Retinal pigment epithelial cell (primary cell): ENCODE measurements at regions not wholly inside any gene's neighbourhood (a gene's known extent, or its start where the extent isn't known, plus 50 kb on each side); places are given as distances from the start of the nearest gene placed in this dataset.

Experiments
- DNase-seq: peaks from one replicate; pipeline ENCODE4 v3.0.0-alpha.2; 2010; ENCODE audit warnings: low read depth
- H3K4me3 ChIP-seq: 2 replicates; pipeline ENCODE4 v1.5.1; 2011; ENCODE audit warnings: mild to moderate bottlenecking, low read length, control low read depth, moderate library complexity
- TF ChIP-seq, protein P1 (sequence below): conservative IDR thresholded peaks from 2 replicates; pipeline ENCODE4 v1.5.1; 2011; ENCODE audit warnings: low read depth, low read length, control low read depth, inconsistent platforms

DNA sequence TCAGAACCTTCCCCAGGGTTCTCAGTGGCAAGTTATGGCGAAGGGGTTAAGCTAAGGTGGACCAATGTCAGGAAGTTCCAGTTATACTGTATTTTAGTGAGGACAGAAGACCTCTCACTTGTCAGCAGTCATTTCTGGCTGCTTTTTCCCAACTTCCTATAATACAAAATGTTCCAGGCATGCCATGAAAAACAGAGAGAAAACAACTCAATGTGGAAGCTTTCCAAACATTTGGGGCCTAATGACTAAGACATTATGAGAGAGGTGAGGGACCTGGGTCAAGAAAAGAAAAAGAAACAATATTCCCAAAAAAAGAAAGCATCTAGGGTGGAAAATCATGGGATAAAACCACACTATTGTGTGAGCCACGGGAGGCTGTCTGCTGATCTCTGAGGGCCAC, 99.9 kb upstream of the MAP3K4 start:
- DNase-seq, result no peak
- TF ChIP-seq, protein P1, sequence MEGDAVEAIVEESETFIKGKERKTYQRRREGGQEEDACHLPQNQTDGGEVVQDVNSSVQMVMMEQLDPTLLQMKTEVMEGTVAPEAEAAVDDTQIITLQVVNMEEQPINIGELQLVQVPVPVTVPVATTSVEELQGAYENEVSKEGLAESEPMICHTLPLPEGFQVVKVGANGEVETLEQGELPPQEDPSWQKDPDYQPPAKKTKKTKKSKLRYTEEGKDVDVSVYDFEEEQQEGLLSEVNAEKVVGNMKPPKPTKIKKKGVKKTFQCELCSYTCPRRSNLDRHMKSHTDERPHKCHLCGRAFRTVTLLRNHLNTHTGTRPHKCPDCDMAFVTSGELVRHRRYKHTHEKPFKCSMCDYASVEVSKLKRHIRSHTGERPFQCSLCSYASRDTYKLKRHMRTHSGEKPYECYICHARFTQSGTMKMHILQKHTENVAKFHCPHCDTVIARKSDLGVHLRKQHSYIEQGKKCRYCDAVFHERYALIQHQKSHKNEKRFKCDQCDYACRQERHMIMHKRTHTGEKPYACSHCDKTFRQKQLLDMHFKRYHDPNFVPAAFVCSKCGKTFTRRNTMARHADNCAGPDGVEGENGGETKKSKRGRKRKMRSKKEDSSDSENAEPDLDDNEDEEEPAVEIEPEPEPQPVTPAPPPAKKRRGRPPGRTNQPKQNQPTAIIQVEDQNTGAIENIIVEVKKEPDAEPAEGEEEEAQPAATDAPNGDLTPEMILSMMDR, result no peak
- H3K4me3 ChIP-seq, result no peak overlapping the region

DNA sequence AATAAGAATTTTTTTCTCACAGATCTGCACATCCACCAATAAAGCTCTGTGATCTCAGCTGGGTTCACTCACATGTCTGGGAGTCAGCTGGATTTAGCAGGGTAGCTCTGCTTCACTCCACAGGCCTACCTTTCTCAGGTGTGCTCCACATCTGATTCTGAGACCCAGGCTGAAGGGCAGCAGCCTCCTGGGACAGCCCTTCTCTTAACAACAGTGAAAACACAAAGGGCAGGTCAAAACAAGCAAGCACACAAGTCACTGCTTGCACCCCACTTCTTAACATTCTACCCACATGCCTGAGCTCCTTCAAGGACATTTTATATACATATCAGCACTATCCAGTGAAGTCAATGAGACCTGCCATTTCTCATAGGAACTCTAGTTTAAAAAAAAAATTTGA, 96.0 kb upstream of the MAP3K4 start:
- TF ChIP-seq, protein P1, result no peak

DNA sequence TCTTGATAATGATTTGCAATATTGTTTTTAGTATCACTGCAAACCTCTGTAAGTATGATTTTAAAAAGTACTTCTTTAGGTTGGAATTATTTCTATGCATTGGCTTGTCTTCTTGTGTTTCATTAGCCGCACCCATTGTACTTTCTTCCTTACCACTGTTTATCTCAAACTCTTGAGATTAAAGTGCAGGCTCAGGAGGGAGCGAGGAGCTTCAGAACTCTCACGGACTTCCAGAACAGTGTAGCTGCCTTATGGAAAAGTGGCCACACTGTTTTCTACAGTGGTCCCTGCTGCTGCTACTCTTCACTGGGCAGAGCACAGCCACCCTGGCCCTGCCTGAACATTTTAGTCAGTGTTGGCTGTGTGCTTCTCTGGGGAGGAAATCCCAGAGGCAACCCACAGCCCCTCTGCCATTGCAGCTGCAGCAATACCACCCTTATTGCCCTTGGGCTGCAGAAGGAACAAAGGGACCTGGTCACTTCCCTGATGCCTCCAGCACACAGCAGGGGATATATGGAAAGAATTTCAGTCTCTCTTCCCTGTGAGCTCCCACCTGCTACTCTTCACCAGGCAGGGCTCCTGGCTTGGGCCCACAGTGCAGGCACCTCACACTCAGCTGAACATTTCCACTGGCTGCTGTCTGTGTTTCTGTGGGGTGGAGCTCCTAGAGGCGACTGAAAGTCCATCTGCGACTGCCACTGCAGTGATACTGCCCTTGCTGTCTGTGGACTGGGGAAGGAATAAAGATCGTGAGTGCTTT, 91.7 kb upstream of the MAP3K4 start:
- TF ChIP-seq, protein P1, result no peak
- no peak for DNase-seq
- H3K4me3 ChIP-seq, result no peak overlapping the region

More for the DNA sequence above, 96.0 kb upstream of the MAP3K4 start:
- no peak overlapping the region for H3K4me3 ChIP-seq
- DNase-seq, result no peak

DNA sequence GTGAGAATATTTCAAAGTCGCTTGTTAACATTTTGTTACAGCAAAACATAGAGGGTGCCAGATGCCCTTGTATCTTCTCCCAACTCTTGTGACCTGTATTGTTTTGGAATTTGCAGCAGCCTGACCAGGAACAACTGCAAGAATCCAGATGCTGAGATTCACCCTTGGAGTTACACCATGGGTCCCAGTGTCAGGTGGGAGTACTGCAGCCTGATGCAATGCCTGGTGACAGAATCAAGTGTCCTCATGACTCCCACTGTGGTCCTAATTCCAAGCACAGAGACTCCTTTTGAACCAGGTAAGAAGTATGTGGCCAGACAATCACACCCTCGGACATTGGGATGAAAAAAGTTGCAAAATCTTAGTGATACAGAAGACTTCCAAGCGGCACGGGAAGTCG, 79.6 kb upstream of the MAP3K4 start:
- no peak overlapping the region for H3K4me3 ChIP-seq
- TF ChIP-seq, protein P1, result no peak
- DNase-seq, result no peak

DNA sequence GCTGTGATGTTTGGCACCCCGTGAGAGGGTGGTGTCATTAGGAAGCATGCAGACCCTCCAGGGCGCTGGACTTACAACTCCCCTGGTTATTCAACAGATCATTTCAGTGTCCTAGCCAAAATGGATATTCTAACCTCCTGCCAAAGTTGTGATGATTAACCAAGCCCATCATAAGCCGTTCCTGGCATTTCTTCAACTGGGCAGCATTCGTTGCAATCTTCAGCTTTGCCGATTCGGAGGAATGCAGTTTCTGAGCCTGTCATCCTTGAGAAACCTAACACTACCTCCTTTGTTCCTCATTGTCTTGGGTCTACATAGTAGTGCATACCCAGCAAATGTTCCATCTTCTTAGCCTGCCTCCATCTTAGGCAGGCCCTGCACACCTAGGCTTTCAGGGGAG, 79.2 kb upstream of the MAP3K4 start:
- DNase-seq, result no peak
- H3K4me3 ChIP-seq, result no peak overlapping the region
- TF ChIP-seq, protein P1, result no peak

DNA sequence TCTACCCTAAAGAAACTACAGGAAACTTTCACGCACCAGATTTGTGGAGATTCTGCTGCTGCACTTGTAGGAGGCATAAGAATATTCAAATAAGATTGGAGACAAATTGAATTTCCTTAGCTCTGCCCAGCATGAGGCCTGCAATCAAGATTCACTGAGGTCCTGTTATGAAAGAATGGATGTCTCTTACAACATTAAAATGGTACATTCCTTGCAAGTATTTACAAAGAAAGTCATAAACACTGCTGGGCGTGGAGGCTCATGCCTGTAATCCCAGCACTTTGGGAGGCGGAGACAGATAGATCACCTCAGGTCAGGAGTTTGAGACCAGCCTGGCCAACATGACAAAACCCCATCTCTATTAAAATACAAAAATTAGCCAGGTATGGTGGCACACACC, 74.0 kb upstream of the MAP3K4 start:
- H3K4me3 ChIP-seq, result no peak overlapping the region
- DNase-seq, result no peak
- TF ChIP-seq, protein P1, result no peak

DNA sequence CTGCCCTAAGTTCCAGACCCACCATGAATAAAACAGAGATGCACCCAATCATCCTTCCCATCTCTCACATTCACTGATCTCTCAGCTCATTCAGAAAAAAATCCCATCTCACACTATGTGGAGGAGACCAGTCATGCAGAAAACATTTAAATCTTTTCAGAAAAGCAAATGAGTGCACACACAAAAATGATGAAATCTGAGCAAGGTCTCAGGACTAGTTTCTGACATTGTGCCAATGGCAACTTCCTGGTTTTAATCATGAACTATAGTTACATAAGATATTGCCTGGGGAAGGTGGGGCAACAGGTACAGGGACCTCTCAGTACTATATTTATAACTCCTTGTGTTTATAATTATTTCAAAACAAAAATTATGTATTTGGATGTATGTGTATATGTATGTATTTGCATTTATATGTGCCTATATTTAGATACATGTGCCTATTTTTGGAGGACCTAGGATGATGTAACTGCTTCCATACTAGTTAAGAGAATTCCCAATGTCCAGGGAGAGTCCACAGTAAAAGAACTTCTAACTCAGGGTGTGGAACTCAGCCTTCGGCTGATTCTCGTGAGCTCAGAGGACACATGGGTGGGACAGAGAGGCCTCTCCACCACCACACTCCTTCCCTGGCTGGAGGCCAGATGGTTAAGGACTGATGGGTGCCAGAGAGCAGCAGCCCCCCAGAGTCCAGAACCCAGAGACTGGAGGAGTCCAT, 71.7 kb upstream of the MAP3K4 start:
- TF ChIP-seq, protein P1, result no peak
- DNase-seq, result peak; percentile 78
- H3K4me3 ChIP-seq, result no peak overlapping the region
